ENCODE measurements at regions not wholly inside any gene's neighbourhood (a gene's known extent, or its start where the extent isn't known, plus 50 kb on each side); places are given as distances from the start of the nearest gene placed in this dataset.

DNA sequence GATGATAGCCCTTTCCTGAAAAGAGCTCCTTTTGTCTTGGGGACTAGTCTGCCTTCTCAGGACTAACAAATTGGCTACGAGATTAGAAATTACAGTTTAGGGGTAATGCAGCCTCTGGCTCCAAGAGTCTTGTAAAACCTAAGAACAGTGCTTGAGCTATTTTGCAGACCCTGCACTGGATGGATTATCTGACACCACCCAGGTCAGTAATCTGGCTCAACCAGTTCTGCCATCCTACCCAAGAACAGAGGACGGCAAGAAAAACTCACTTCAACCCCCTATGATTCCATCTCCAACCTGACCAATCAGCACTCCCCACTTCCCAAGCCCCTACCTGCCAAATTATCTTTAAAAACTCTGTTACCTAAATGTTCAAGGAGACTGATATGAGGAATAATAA lies 225.1 kb downstream of the FAM47A start:
- no peaks in the 10 kb centered on the region for H3K9me1 ChIP-seq (ENCODE audit: control insufficient read depth, extremely low read depth, insufficient read depth, low read length)
- no peak overlapping the region for H2AFZ ChIP-seq (ENCODE audit: control insufficient read depth, low read length)
- H3K36me3 ChIP-seq (ENCODE audit: control insufficient read depth in 2 of 2, extremely low read depth in 1 of 2, insufficient read depth in 2 of 2, low read length in 2 of 2): no peaks in the 10 kb centered on the region
- FAIRE-seq: no peak
- no peak overlapping the region for H3K9ac ChIP-seq (ENCODE audit: control insufficient read depth, extremely low read depth, insufficient read depth, low read length)
- H3K79me2 ChIP-seq (ENCODE audit: control insufficient read depth, insufficient read depth, low read length): no peaks in the 10 kb centered on the region
- dilution Hi-C loops (cut with MboI; ENCODE audit: extremely low pct_ligation_motif_present, low sequenced_read_pairs): no loop called here
- no peaks in the 10 kb centered on the region for H3K4me1 ChIP-seq (ENCODE audit: control insufficient read depth, extremely low read depth, insufficient read depth, low read length)
- no peak for TF ChIP-seq EZH2 (IDR thresholded peaks at IDR 0.05; ENCODE audit: low read length)
- TF ChIP-seq, protein P1, sequence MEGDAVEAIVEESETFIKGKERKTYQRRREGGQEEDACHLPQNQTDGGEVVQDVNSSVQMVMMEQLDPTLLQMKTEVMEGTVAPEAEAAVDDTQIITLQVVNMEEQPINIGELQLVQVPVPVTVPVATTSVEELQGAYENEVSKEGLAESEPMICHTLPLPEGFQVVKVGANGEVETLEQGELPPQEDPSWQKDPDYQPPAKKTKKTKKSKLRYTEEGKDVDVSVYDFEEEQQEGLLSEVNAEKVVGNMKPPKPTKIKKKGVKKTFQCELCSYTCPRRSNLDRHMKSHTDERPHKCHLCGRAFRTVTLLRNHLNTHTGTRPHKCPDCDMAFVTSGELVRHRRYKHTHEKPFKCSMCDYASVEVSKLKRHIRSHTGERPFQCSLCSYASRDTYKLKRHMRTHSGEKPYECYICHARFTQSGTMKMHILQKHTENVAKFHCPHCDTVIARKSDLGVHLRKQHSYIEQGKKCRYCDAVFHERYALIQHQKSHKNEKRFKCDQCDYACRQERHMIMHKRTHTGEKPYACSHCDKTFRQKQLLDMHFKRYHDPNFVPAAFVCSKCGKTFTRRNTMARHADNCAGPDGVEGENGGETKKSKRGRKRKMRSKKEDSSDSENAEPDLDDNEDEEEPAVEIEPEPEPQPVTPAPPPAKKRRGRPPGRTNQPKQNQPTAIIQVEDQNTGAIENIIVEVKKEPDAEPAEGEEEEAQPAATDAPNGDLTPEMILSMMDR (optimal IDR thresholded peaks at IDR 0.05 in 1 of 3, IDR thresholded peaks at IDR 0.05 in 1 of 3, conservative IDR thresholded peaks at IDR 0.05 in 1 of 3; ENCODE audit: extremely low read depth in 1 of 3, insufficient read depth in 2 of 3, low read length in 3 of 3): no peak
- H3K4me2 ChIP-seq (ENCODE audit: control insufficient read depth, extremely low read depth, insufficient read depth, low read depth, low read length): no peak overlapping the region
- DNase-seq (ENCODE audit: low read depth, low spot score): no peak
- H4K20me1 ChIP-seq (ENCODE audit: control insufficient read depth, extremely low read depth, insufficient read depth, low read length): no peaks in the 10 kb centered on the region
- H3K27me3 ChIP-seq (ENCODE audit: control insufficient read depth, extremely low read depth, insufficient read depth, low read length): no peaks in the 10 kb centered on the region
- no peak overlapping the region for H3K4me3 ChIP-seq (ENCODE audit: control insufficient read depth in 2 of 3, extremely low read depth in 1 of 3, insufficient read depth in 2 of 3, low read depth in 1 of 3, low read length in 3 of 3)
- H3K9me3 ChIP-seq (ENCODE audit: control insufficient read depth, low read depth, low read length): no peaks in the 10 kb centered on the region
- H3K27ac ChIP-seq (ENCODE audit: control insufficient read depth, insufficient read depth, low read length): no peak overlapping the region

DNA sequence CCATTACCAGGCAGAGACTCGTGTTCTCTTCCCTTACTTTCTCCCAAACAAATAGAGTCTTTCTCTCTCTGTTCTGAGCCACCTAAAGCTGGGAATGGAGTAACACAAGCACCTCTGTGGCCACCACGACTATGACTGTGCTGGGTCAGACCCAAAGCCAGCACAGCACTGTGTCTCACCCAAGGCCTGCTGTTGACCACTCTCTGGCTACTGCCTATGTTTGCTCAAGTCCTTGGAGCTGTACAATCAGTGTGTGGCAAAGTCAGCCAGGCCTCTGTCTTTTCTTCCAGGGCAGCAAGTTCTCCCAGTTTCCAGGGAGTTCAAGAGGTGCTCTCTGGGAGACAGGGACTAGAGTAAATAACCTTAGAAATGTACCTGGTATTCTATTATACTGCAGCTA lies 239.4 kb downstream of the FAM47A start:
- H3K36me3 ChIP-seq (ENCODE audit: control insufficient read depth in 2 of 2, extremely low read depth in 1 of 2, insufficient read depth in 2 of 2, low read length in 2 of 2): no peaks in the 10 kb centered on the region
- dilution Hi-C loops (cut with MboI; ENCODE audit: extremely low pct_ligation_motif_present, low sequenced_read_pairs): no loop called here
- no peaks in the 10 kb centered on the region for H3K9me1 ChIP-seq (ENCODE audit: control insufficient read depth, extremely low read depth, insufficient read depth, low read length)

More for the DNA sequence above, 239.4 kb downstream of the FAM47A start:
- Histone ChIP-seq H3K27me3 (ENCODE audit: control insufficient read depth, extremely low read depth, insufficient read depth, low read length) (no peaks in the 10 kb centered on the region), H3K4me3 (ENCODE audit: control insufficient read depth in 2 of 3, extremely low read depth in 1 of 3, insufficient read depth in 2 of 3, low read depth in 1 of 3, low read length in 3 of 3) (no peak overlapping the region), H3K9ac (ENCODE audit: control insufficient read depth, extremely low read depth, insufficient read depth, low read length) (no peak overlapping the region), H4K20me1 (ENCODE audit: control insufficient read depth, extremely low read depth, insufficient read depth, low read length) (no peaks in the 10 kb centered on the region), H2AFZ (ENCODE audit: control insufficient read depth, low read length) (no peak overlapping the region), H3K4me1 (ENCODE audit: control insufficient read depth, extremely low read depth, insufficient read depth, low read length) (no peaks in the 10 kb centered on the region), H3K4me2 (ENCODE audit: control insufficient read depth, extremely low read depth, insufficient read depth, low read depth, low read length) (no peak overlapping the region), H3K27ac (ENCODE audit: control insufficient read depth, insufficient read depth, low read length) (no peak overlapping the region), H3K9me3 (ENCODE audit: control insufficient read depth, low read depth, low read length) (no peaks in the 10 kb centered on the region), H3K79me2 (ENCODE audit: control insufficient read depth, insufficient read depth, low read length) (no peaks in the 10 kb centered on the region)
- FAIRE-seq (no peak), DNase-seq (ENCODE audit: low read depth, low spot score) (no peak)
- TF ChIP-seq, protein P1 (optimal IDR thresholded peaks at IDR 0.05 in 1 of 3, IDR thresholded peaks at IDR 0.05 in 1 of 3, conservative IDR thresholded peaks at IDR 0.05 in 1 of 3; ENCODE audit: extremely low read depth in 1 of 3, insufficient read depth in 2 of 3, low read length in 3 of 3): no peak
- no peak for TF ChIP-seq EZH2 (IDR thresholded peaks at IDR 0.05; ENCODE audit: low read length)
